DMS 273 (cell line): ENCODE measurements at regions not wholly inside any gene's neighbourhood (a gene's known extent, or its start where the extent isn't known, plus 50 kb on each side); places are given as distances from the start of the nearest gene placed in this dataset.
A peak's percentile ranks its signal among the peaks of the same experiment; 100 is the strongest.
"Not testable (repeated sequence)": the region's sequence is repeated elsewhere in the genome, so short reads cannot be mapped to it uniquely, and the experiment has no call there.

Experiments used
- DNase-seq: peaks from one replicate; lab custom pipeline; 2025; ENCODE audit not compliant: unreplicated experiment; lab: John Stamatoyannopoulos, UW

- DNase-seq: not testable (repeated sequence)
Observed at GRCh38 chr2:95725677-95726076, 133.9 kb downstream of the TRIM43 start.

DNA sequence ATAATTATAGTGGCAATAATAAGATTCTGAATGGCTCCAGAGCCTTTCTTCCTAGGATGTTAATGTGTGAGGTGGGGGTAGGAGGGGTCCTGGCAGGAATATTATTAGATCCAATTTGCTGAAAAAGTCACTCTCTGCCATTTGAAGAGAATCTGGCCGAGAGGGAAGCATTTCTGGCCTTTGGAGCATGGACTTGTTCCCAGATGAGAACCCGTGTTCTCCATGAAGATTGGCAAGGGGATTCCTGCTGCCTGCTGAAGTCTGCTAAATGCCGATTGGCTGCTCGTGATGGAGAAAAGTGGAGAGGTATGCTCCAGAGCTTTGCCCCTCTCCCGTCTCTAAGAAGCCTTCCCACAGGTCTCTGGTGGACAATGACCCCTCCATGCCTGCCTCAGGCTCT, 135.6 kb downstream of the TRIM43 start:
- not testable (repeated sequence) for DNase-seq

DNA sequence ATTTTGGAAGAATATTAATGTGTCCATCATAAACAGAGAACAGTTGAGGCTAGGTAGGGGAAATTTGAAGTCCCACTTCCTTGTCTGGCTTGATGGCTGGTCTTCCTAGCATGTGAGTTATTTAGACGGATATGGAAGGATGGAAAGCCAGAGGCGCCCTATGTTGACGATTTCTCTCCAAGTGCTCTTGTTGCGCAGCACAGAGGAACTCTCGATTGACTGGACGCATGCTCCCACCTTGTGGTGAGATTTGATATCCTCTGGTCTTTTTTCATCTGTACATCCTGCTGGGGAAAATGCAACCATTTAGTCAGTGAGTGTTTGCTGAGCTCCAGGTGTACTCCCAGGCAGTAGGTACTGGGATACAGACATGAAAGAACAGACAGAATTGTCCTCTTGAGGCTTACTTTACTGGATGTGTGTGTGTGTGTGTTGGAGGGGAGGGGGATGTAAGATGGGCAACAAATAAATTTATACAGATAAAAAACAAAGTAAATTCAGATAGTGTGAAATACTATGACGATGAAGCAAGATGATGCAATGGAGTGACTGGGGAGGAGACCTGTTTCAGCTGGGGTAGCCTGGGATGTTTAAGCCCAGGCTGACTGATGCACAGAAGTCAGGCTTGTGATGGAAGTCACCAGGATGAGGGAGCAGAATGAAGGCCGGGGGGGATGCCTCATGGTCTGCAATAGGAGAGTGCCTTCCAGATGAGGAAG, 137.2 kb downstream of the TRIM43 start:
- peak; percentile 89 for DNase-seq

DNA sequence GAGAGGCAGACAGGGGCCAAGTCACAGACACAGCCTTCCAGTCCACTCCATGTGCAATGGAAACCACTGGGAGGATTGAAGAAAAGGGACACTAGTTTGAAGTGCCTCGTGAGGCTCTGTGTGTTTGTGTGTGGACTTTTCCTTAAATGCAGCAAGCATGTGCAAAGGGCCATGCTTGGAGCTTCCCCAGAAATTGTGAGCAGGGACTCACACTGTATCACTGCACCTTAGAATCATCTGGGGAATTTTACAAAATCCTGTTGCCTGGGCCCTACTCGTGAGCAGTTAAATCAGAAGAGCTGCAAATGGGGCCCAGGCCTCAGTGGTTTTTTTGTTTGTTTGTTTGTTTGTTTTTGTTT, 137.8 kb downstream of the TRIM43 start:
- no peak for DNase-seq

DNA sequence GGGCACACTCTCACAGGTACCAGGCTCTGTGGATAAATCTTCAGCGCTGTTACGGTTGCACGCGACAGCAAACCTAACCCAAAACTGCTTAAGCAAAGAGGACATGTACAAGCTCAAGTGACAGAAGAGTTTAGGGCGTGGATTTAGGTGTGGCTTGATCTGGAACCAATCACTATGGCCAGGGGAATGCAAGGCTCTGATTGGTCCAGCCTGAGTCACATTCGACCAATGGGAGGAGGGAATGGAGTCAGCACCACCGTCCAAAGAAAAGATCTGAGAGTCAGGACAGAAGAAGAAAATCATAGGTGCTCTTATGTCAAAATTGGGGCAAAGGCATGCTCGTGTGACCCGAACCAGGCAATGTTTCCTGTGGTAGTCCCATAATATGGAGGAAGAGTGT, 139.0 kb downstream of the TRIM43 start:
- DNase-seq: no peak

GRCh38 chr2:95734976-95735890, 143.4 kb downstream of the TRIM43 start:
- no peak for DNase-seq

- no peak for DNase-seq
Observed at GRCh38 chr2:95738301-95738700, 146.5 kb downstream of the TRIM43 start.

DNA sequence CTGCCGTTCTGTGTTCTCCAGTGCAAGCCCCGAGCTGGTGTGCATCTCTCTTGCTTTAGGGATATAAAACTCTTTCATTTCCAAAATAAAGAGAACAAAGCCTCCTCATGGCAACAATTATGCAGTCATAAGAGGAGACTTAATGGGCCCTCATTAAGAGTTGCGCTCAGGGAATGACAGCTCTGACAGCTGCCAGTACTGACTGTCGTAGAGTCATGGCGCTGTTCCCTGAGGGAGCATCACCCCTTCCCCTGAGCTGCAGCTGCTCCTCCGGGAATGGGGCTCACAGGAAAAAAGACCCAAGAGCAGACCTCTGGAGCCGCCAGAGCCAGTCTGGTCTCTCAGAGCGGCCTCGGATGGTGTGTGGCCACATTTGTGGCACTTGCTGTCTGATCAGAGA, 160.3 kb downstream of the TRIM43 start:
- DNase-seq: not testable (repeated sequence)

- DNase-seq: not testable (repeated sequence)
Observed at GRCh38 chr2:95753812-95754211, 162.0 kb downstream of the TRIM43 start.

GRCh38 chr2:95754213-95754612, 162.4 kb downstream of the TRIM43 start:
- DNase-seq: not testable (repeated sequence)

DNA sequence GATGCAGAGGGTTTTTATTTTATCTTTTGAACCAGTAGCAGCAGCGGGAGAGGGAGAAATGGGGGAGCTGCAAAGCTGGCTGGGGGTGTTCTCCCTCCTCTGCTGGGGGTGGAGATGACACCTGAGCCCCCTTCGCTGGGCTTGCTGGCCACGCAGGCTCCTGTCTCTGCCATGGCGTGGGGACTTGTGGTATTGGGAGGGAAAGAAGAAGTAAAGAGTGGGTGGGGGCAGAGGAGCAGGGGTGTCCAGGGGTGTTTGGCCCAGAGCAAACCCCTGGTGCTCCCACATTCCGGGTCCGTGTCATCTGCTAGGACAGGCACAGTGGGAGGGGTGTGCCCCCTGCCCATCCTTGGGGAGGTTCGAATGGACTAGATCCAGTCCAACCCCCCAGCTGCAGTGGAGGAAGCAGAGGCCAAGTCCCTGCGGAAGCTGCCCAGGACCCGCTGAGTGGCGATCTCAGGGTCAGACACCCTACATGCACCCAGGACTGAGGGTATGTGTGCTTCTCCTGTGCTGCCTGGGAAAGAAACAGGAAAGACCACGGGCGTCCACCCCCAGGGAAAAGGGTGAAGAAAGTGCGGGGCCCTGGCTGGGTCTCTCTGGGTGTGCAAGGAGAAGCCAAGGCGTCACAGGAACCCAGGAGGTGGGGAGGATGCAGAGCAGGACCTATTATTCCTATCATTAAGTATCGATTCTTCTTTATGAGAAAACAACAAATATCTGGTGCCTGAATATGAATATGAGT, 163.2 kb downstream of the TRIM43 start:
- DNase-seq: not testable (repeated sequence)

DNA sequence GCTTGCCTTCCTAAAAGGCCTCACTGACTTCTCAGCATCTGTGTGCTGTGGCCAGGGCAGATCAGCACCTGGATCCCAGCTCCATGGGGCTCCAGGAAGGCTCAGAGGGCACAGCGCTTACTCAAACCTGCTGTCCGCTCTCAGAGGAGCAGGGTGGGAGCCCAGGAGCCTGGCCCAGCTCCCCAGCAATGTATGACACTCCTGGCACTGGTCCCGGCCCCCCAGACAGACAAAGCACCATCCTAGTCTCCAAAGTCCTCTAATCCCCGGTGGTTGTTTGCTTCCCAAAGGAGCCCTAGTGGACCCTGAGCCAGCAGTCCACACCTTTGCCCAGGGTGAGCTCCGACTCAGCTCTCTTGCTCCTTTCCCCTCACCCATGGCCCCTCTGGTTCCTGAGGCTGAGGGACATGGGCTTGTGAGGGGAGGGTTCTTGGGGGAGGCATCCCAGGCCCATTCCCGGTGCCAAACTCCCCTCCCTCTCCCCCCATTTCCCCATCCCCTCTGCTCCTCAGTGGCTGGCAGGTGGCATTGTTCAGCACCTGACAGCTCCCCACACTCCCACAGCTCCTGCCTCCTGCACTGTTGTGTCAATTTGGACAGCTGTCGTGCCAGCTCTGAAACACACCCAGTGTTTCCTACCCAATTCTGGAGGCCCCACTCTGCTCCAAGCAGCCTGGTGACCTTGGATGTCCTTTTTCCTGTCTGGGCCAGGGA, 164.3 kb downstream of the TRIM43 start:
- not testable (repeated sequence) for DNase-seq

DNA sequence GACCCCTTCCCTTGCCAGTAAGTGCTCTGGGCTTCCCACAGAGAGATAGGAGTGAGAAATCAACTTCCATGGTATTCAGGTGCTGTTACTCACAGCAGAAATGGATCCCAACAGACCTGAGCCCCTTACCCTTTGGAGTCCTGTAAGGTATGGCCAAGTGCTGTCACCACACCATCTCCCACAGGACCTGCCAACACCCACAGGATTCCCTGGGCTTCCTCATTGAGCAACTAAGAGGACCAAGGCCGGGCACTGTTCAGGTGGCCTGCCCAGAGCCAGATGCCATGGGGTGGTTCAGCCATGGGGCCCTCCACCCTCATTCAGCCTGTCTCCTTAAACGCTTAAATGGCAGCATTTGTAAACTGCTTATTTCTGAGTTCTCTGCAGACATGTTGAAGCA, 166.2 kb downstream of the TRIM43 start:
- DNase-seq: no peak

- no peak for DNase-seq
Observed at GRCh38 chr2:95759481-95760246, 167.9 kb downstream of the TRIM43 start.

GRCh38 chr2:95760806-95761525, 169.2 kb downstream of the TRIM43 start:
- no peak for DNase-seq

DNA sequence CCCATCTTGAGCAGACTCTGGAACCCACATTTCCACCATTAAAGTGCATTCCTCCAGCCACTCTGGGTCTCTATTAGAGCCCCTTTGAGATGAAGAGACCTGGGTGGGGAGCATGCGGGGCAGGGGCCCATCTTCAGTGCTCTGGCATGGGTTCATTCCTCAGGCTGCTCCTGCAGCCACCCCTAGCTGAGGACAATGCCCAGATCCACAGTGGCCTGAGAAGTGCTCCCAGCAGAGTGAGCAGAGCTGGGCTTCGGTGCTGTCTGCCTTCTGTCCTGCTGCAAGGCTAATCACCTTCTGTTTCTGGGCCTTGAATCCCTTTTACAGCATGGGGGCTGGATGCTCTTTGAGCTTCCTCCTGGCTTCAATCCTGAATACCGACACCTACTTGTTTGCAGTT, 169.8 kb downstream of the TRIM43 start:
- no peak for DNase-seq

DNA sequence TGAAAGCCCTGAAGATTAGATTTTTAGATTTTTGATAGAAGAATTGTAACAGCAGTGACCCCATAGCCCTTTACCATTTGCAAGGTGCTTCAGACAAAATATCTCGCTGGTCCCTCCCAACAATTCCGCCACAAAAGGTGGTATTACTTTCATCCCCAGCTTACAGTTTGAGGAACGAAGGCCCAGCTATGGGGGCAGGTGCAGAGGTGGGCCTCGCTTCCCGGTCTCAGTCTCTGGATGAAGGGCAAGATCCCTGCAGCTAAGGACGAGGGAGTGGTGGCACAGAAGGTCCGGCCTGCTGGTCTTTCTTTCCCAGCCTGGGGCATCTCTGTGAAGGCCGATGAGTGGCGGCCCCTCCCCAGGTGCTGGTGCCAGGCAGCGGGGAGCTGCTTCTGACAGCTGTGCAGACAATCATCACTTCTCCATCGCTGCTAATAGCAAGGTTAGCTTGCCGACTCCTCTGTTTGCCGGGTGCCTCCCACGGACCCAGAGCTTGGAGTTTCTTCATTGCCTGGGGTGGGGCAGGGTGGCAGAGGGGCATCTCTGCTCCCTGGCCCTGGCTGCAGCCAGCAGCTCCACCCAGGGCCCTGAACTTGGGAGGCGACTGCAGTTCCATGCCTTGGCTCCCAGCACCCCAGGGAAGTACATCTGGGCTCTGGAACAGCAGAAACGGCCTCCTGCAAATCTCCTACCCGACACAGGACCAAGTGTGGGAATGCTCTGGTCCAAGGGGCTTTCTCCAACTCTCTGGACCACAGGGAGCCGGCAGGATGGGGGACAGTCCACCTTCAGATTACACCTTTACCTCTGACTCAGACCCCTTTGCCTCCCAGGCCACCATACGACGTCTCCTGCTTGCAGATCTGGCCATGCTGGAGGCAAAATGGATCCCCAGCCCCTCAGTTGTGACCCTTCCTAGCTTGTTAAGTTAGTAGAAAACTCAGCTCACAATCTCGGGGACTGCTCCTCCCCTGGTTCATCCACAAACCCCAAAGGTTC, 170.5 kb downstream of the TRIM43 start:
- DNase-seq: not testable (repeated sequence)

DNA sequence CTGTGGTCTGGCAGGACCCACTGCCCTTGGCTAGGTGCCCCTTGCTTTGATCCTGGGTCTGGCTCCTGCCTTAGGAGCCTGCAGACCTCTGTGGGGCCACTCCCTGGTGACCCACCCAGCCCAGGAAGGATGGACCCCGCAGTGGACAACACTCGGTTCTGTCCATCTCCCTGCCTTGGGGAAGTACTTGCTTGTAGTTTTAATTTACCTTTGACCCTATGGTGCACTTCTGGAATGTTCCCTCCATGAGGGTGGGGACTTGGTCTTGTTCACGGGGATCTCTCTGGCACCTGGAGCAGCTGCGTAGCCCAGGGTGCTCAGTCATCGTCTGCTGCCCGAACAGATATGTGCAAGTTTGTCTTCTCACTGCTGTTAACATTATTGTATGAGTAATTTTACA, 171.3 kb downstream of the TRIM43 start:
- DNase-seq: not testable (repeated sequence)
